ENCODE measurements at regions not wholly inside any gene's neighbourhood (a gene's known extent, or its start where the extent isn't known, plus 50 kb on each side); places are given as distances from the start of the nearest gene placed in this dataset.

GRCh38 chr2:108182489-108182888 lies 57.3 kb upstream of the SULT1C3 start:
- no peak for ATAC-seq
- Mint-ChIP-seq H3K27ac (no peak overlapping the region), H3K4me1 (no peaks in the 10 kb centered on the region), H3K27me3 (ENCODE audit: low read depth in 2 of 2) (no peaks in the 10 kb centered on the region), H3K36me3 (no peaks in the 10 kb centered on the region), H3K9me3 (peaks cover 0 to 2% of the 10 kb centered on the region in 2 donors), H3K4me3 (no peak overlapping the region)
- Histone ChIP-seq H3K4me3 (ENCODE audit: low read length) (no peak overlapping the region), H3K27ac (ENCODE audit: low read length) (no peak overlapping the region), H3K9me3 (ENCODE audit: control insufficient read depth, insufficient read depth, low read length) (no peaks in the 10 kb centered on the region), H3K36me3 (ENCODE audit: control insufficient read depth, insufficient read depth, low read length) (no peaks in the 10 kb centered on the region), H3K4me1 (ENCODE audit: control insufficient read depth, insufficient read depth, low read length) (no peaks in the 10 kb centered on the region), H3K27me3 (ENCODE audit: control insufficient read depth, insufficient read depth, low read length) (no peaks in the 10 kb centered on the region)
- TF ChIP-seq CTCF (IDR thresholded peaks at IDR 0.05) = no peak
- WGBS (ENCODE audit: insufficient coverage) = 59% methylated on average over 7 of the region's 7 CpGs
- DNase-seq = no peak
- intact Hi-C loops (cut with micrococcal nuclease) = no loop called here

GRCh38 chr2:108184419-108184818 lies 55.3 kb upstream of the SULT1C3 start:
- no peak for ATAC-seq
- intact Hi-C loops (cut with micrococcal nuclease) = no loop called here
- H3K9me3 Mint-ChIP-seq = no peaks in the 10 kb centered on the region

GRCh38 chr2:108189316-108189715 lies 50.5 kb upstream of the SULT1C3 start:
- no peaks in the 10 kb centered on the region for H3K27me3 Mint-ChIP-seq (ENCODE audit: low read depth in 2 of 2)
- H3K36me3 ChIP-seq (ENCODE audit: control insufficient read depth, insufficient read depth, low read length) = no peaks in the 10 kb centered on the region
- H3K9me3 Mint-ChIP-seq = peaks cover 0 to 2% of the 10 kb centered on the region in 2 donors
- H3K36me3 Mint-ChIP-seq = no peaks in the 10 kb centered on the region
- H3K4me3 Mint-ChIP-seq = no peak overlapping the region
- no peaks in the 10 kb centered on the region for H3K4me1 ChIP-seq (ENCODE audit: control insufficient read depth, insufficient read depth, low read length)
- no peak overlapping the region for H3K4me3 ChIP-seq (ENCODE audit: low read length)
- intact Hi-C loops (cut with micrococcal nuclease) = no loop called here
- H3K27ac Mint-ChIP-seq = no peak overlapping the region
- H3K4me1 Mint-ChIP-seq = no peaks in the 10 kb centered on the region
- DNase-seq = no peak
- H3K27me3 ChIP-seq (ENCODE audit: control insufficient read depth, insufficient read depth, low read length) = no peaks in the 10 kb centered on the region
- TF ChIP-seq CTCF (IDR thresholded peaks at IDR 0.05) = no peak
- H3K9me3 ChIP-seq (ENCODE audit: control insufficient read depth, insufficient read depth, low read length) = no peaks in the 10 kb centered on the region
- no peak for ATAC-seq
- 78% methylated on average over 1 of the region's 1 CpG for WGBS (ENCODE audit: insufficient coverage)
- no peak overlapping the region for H3K27ac ChIP-seq (ENCODE audit: low read length)

More at GRCh38 chr2:108184419-108184818, 55.3 kb upstream of the SULT1C3 start:
- Histone ChIP-seq H3K4me1 (ENCODE audit: control insufficient read depth, insufficient read depth, low read length) (no peaks in the 10 kb centered on the region), H3K4me3 (ENCODE audit: low read length) (no peak overlapping the region), H3K36me3 (ENCODE audit: control insufficient read depth, insufficient read depth, low read length) (no peaks in the 10 kb centered on the region), H3K9me3 (ENCODE audit: control insufficient read depth, insufficient read depth, low read length) (no peaks in the 10 kb centered on the region), H3K27me3 (ENCODE audit: control insufficient read depth, insufficient read depth, low read length) (no peaks in the 10 kb centered on the region), H3K27ac (ENCODE audit: low read length) (no peak overlapping the region)
- no peak for DNase-seq
- Mint-ChIP-seq H3K27me3 (ENCODE audit: low read depth in 2 of 2) (no peaks in the 10 kb centered on the region), H3K4me3 (no peak overlapping the region), H3K36me3 (no peaks in the 10 kb centered on the region), H3K4me1 (no peaks in the 10 kb centered on the region), H3K27ac (no peak overlapping the region)
- WGBS (ENCODE audit: insufficient coverage) = 44% methylated on average over 2 of the region's 2 CpGs
- no peak for TF ChIP-seq CTCF (IDR thresholded peaks at IDR 0.05)
